Umbilical cord (tissue), 1 donor: ENCODE measurements at regions not wholly inside any gene's neighbourhood (a gene's known extent, or its start where the extent isn't known, plus 50 kb on each side); places are given as distances from the start of the nearest gene placed in this dataset.
A peak's percentile ranks its signal among the peaks of the same experiment; 100 is the strongest.

Source experiments
- DNase-seq: peaks from one replicate; pipeline ENCODE4 v3.0.0-alpha.2; 2015; ENCODE audit warnings: low spot score

- DNase-seq, result peak; percentile 43
Observed at GRCh38 chr11:92384358-92384757, 159.7 kb downstream of the FAT3 start.

- peak; percentile 65 for DNase-seq
Observed at GRCh38 chr11:92384802-92385201, 160.2 kb downstream of the FAT3 start.

- DNase-seq, result no peak
Observed at GRCh38 chr11:92386577-92386976, 162.0 kb downstream of the FAT3 start.

GRCh38 chr11:92387859-92388258, 163.2 kb downstream of the FAT3 start:
- DNase-seq, result peak; percentile 30

- DNase-seq, result no peak
Observed at GRCh38 chr11:92388380-92388779, 163.8 kb downstream of the FAT3 start.

GRCh38 chr11:92390783-92391182, 166.2 kb downstream of the FAT3 start:
- no peak for DNase-seq

- DNase-seq, result no peak
Observed at GRCh38 chr11:92391364-92391763, 166.7 kb downstream of the FAT3 start.

- no peak for DNase-seq
Observed at GRCh38 chr11:92391808-92392207, 167.2 kb downstream of the FAT3 start.

- no peak for DNase-seq
Observed at GRCh38 chr11:92393218-92393617, 168.6 kb downstream of the FAT3 start.

- DNase-seq, result no peak
Observed at GRCh38 chr11:92396133-92396532, 171.5 kb downstream of the FAT3 start.

GRCh38 chr11:92397221-92397755, 172.7 kb downstream of the FAT3 start:
- DNase-seq, result no peak

- peak; percentile 19 for DNase-seq
Observed at GRCh38 chr11:92399705-92400104, 175.1 kb downstream of the FAT3 start.

- DNase-seq, result no peak
Observed at GRCh38 chr11:92401520-92401919, 176.9 kb downstream of the FAT3 start.

GRCh38 chr11:92406472-92406871, 181.9 kb downstream of the FAT3 start:
- DNase-seq, result no peak

GRCh38 chr11:92409355-92409754, 184.7 kb downstream of the FAT3 start:
- DNase-seq, result no peak

- DNase-seq, result no peak
Observed at GRCh38 chr11:92409956-92410355, 185.3 kb downstream of the FAT3 start.

GRCh38 chr11:92410526-92410925, 185.9 kb downstream of the FAT3 start:
- no peak for DNase-seq

- DNase-seq, result no peak
Observed at GRCh38 chr11:92411431-92411830, 186.8 kb downstream of the FAT3 start.

GRCh38 chr11:92413757-92414513, 189.3 kb downstream of the FAT3 start:
- no peak for DNase-seq

GRCh38 chr11:92416971-92417725, 192.5 kb downstream of the FAT3 start:
- no peak for DNase-seq

- DNase-seq, result no peak
Observed at GRCh38 chr11:92423115-92424034, 198.8 kb downstream of the FAT3 start.

- DNase-seq, result no peak
Observed at GRCh38 chr11:92424281-92424680, 199.7 kb downstream of the FAT3 start.
